GM23248 (cell line): ENCODE measurements at regions not wholly inside any gene's neighbourhood (a gene's known extent, or its start where the extent isn't known, plus 50 kb on each side); places are given as distances from the start of the nearest gene placed in this dataset.

Experiments
- EZH2 ChIP-seq: fragments of 200-600 bp; sonication (generic); IDR thresholded peaks from 2 replicates; pipeline ENCODE4 v1.6.1; 2018; ENCODE audit warnings: antibody characterized with exemption, mild to moderate bottlenecking; ENCODE audit not compliant: insufficient read depth, poor library complexity, severe bottlenecking
- EZH2phosphoT487 ChIP-seq: fragments of 200-600 bp; sonication (generic); IDR thresholded peaks from 2 replicates; pipeline ENCODE4 v1.6.1; 2018; ENCODE audit warnings: antibody characterized with exemption, moderate library complexity, mild to moderate bottlenecking, low read depth; ENCODE audit not compliant: insufficient read depth

- no peak for TF ChIP-seq EZH2phosphoT487
- no peak for TF ChIP-seq EZH2
Observed at GRCh38 chr12:131491916-131492490, 218.9 kb upstream of the SFSWAP start.
